HEK293 (cell line): ENCODE measurements at regions not wholly inside any gene's neighbourhood (a gene's known extent, or its start where the extent isn't known, plus 50 kb on each side); places are given as distances from the start of the nearest gene placed in this dataset.

Source experiments
- CTCF ChIA-PET: fragments of 350-600 bp; formaldehyde crosslinking; extraction: SDS; loops from one replicate; lab custom pipeline; 2021; ENCODE audit warnings: antibody characterized with exemption; lab: Yijun Ruan, JAX
- POLR2A ChIA-PET: fragments of 300-600 bp; formaldehyde crosslinking; extraction: SDS; loops from one replicate; lab custom pipeline; 2020; ENCODE audit warnings: antibody characterized with exemption, inconsistent platforms; lab: Yijun Ruan, JAX
- H3K27ac ChIP-seq: fragments of 200-500 bp; sonication (Bioruptor generic); 2 replicates; pipeline ENCODE4 v1.5.1; 2014; ENCODE audit warnings: low read depth, low read length, control low read depth, inconsistent platforms; ENCODE audit errors: extremely low read depth
- H3K36me3 ChIP-seq, 2 experiments: fragments of 200-500 bp in 1 of 2; sonication (Bioruptor generic) in 1 of 2; 1 replicate in 1 of 2; 2 replicates in 1 of 2; pipeline ENCODE4 v1.5.1; 2014 to 2017; ENCODE audit warnings: inconsistent platforms in 2 of 2, low read length in 2 of 2; ENCODE audit not compliant: control insufficient read depth in 2 of 2, insufficient read depth in 1 of 2
- H3K4me1 ChIP-seq: fragments of 200-500 bp; sonication (Bioruptor generic); 2 replicates; pipeline ENCODE4 v1.5.1; 2014; ENCODE audit warnings: mild to moderate bottlenecking, low read length, inconsistent platforms; ENCODE audit not compliant: control insufficient read depth, insufficient read depth
- H3K4me3 ChIP-seq: 2 replicates; pipeline ENCODE4 v1.5.1; 2011; ENCODE audit warnings: low read depth, mild to moderate bottlenecking, control low read depth, low read length, moderate library complexity
- H3K9me3 ChIP-seq: fragments of 200-500 bp; sonication (Bioruptor generic); 2 replicates; pipeline ENCODE4 v1.5.1; 2014; ENCODE audit warnings: low read depth, low read length, inconsistent platforms; ENCODE audit not compliant: control insufficient read depth, insufficient read depth
- GFI1B ChIP-seq: fragments of 450-650 bp; formaldehyde crosslinking; IDR thresholded peaks from 2 replicates; pipeline ENCODE4 v1.5.1; 2016; ENCODE audit warnings: missing biosample characterization, missing genetic modification characterization
- SP2 ChIP-seq: fragments of 450-650 bp; formaldehyde crosslinking; IDR thresholded peaks from 2 replicates; pipeline ENCODE4 v1.5.1; 2016; ENCODE audit warnings: missing biosample characterization, missing genetic modification characterization
- YY2 ChIP-seq: fragments of 450-650 bp; formaldehyde crosslinking; IDR thresholded peaks from 2 replicates; pipeline ENCODE4 v1.5.1; 2016; ENCODE audit warnings: missing biosample characterization, missing genetic modification characterization
- ZBTB8A ChIP-seq: fragments of 450-650 bp; formaldehyde crosslinking; IDR thresholded peaks from 2 replicates; pipeline ENCODE4 v1.5.1; 2016; ENCODE audit warnings: missing biosample characterization, missing genetic modification characterization
- ZNF184 ChIP-seq: fragments of 450-650 bp; IDR thresholded peaks from 2 replicates; pipeline ENCODE4 v1.5.1; 2018; ENCODE audit warnings: missing biosample characterization, mild to moderate bottlenecking, missing genetic modification characterization
- ZNF266 ChIP-seq: fragments of 450-650 bp; formaldehyde crosslinking; IDR thresholded peaks from 2 replicates; pipeline ENCODE4 v1.5.1; 2016; ENCODE audit warnings: missing biosample characterization, missing genetic modification characterization, low read depth
- ZNF302 ChIP-seq: fragments of 450-650 bp; formaldehyde crosslinking; IDR thresholded peaks from 2 replicates; pipeline ENCODE4 v1.5.1; 2016; ENCODE audit warnings: missing biosample characterization, missing genetic modification characterization, low read depth
- ZNF324 ChIP-seq: fragments of 450-650 bp; formaldehyde crosslinking; IDR thresholded peaks from 2 replicates; pipeline ENCODE4 v1.5.1; 2016; ENCODE audit warnings: missing biosample characterization, missing genetic modification characterization
- ZNF354C ChIP-seq: fragments of 450-650 bp; formaldehyde crosslinking; IDR thresholded peaks from 2 replicates; pipeline ENCODE4 v1.5.1; 2016; ENCODE audit warnings: missing biosample characterization, missing genetic modification characterization, low read depth, borderline replicate concordance
- ZNF391 ChIP-seq: fragments of 450-650 bp; formaldehyde crosslinking; IDR thresholded peaks from 2 replicates; pipeline ENCODE4 v1.5.1; 2016; ENCODE audit warnings: low read depth, missing biosample characterization, missing genetic modification characterization, borderline replicate concordance
- ZNF558 ChIP-seq: fragments of 450-650 bp; formaldehyde crosslinking; IDR thresholded peaks from 2 replicates; pipeline ENCODE4 v1.5.1; 2016; ENCODE audit warnings: missing biosample characterization, missing genetic modification characterization
- ZNF76 ChIP-seq: fragments of 450-650 bp; formaldehyde crosslinking; IDR thresholded peaks from 2 replicates; pipeline ENCODE4; 2016; ENCODE audit warnings: low read depth, missing biosample characterization, missing genetic modification characterization, borderline replicate concordance
- ZNF791 ChIP-seq: fragments of 450-650 bp; formaldehyde crosslinking; IDR thresholded peaks from 2 replicates; pipeline ENCODE4 v1.5.1; 2016; ENCODE audit warnings: missing biosample characterization, missing genetic modification characterization
- TF ChIP-seq, protein P1 (sequence below): fragments of 450-650 bp; formaldehyde crosslinking; IDR thresholded peaks from 2 replicates; pipeline ENCODE4 v1.5.1; 2016; ENCODE audit warnings: missing biosample characterization, missing genetic modification characterization
- TF ChIP-seq, protein P2 (sequence below): fragments of 450-650 bp; formaldehyde crosslinking; IDR thresholded peaks from 2 replicates; pipeline ENCODE4 v1.5.0; 2017; ENCODE audit warnings: missing biosample characterization, missing genetic modification characterization, borderline replicate concordance
- TF ChIP-seq, protein P3 (sequence below): fragments of 450-650 bp; formaldehyde crosslinking; IDR thresholded peaks from 2 replicates; pipeline ENCODE4 v1.5.1; 2017; ENCODE audit warnings: missing biosample characterization, missing genetic modification characterization
- TF ChIP-seq, protein P4 (sequence below): fragments of 450-650 bp; IDR thresholded peaks from 2 replicates; pipeline ENCODE4 v1.5.1; 2018; ENCODE audit warnings: missing biosample characterization, mild to moderate bottlenecking, missing genetic modification characterization
- TF ChIP-seq, protein P5 (sequence below): fragments of 450-650 bp; formaldehyde crosslinking; IDR thresholded peaks from 2 replicates; pipeline ENCODE4 v1.5.1; 2016; ENCODE audit warnings: missing biosample characterization, missing genetic modification characterization, borderline replicate concordance

DNA sequence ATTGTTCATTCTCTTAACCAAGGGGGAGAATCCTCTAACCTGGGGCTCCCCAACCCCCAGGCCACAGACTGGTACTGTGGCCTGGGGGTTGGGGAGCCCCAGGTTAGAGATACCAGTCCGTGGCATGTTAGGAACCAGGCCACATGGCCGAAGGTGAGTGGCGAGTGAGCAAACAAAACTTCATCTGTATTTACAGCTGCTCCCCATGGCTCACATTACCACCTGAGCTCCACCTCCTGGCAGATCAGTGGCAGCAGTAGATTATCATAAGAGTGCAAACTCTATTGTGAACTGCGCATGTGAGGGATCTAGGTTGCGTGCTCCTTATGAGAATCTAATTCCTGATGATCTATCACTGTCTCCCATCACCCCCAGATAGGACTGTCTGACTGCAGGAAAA is 957.2 kb upstream of the PRKX start (continued):
- TF ChIP-seq, protein P1, sequence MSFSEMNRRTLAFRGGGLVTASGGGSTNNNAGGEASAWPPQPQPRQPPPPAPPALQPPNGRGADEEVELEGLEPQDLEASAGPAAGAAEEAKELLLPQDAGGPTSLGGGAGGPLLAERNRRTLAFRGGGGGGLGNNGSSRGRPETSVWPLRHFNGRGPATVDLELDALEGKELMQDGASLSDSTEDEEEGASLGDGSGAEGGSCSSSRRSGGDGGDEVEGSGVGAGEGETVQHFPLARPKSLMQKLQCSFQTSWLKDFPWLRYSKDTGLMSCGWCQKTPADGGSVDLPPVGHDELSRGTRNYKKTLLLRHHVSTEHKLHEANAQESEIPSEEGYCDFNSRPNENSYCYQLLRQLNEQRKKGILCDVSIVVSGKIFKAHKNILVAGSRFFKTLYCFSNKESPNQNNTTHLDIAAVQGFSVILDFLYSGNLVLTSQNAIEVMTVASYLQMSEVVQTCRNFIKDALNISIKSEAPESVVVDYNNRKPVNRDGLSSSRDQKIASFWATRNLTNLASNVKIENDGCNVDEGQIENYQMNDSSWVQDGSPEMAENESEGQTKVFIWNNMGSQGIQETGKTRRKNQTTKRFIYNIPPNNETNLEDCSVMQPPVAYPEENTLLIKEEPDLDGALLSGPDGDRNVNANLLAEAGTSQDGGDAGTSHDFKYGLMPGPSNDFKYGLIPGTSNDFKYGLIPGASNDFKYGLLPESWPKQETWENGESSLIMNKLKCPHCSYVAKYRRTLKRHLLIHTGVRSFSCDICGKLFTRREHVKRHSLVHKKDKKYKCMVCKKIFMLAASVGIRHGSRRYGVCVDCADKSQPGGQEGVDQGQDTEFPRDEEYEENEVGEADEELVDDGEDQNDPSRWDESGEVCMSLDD (tag by site-specific recombination), result no peak
- TF ChIP-seq ZNF76 (no peak), ZNF558 (tag by site-specific recombination) (no peak), SP2 (tag by site-specific recombination) (no peak), ZNF266 (tag by site-specific recombination) (no peak)
- TF ChIP-seq, protein P2, sequence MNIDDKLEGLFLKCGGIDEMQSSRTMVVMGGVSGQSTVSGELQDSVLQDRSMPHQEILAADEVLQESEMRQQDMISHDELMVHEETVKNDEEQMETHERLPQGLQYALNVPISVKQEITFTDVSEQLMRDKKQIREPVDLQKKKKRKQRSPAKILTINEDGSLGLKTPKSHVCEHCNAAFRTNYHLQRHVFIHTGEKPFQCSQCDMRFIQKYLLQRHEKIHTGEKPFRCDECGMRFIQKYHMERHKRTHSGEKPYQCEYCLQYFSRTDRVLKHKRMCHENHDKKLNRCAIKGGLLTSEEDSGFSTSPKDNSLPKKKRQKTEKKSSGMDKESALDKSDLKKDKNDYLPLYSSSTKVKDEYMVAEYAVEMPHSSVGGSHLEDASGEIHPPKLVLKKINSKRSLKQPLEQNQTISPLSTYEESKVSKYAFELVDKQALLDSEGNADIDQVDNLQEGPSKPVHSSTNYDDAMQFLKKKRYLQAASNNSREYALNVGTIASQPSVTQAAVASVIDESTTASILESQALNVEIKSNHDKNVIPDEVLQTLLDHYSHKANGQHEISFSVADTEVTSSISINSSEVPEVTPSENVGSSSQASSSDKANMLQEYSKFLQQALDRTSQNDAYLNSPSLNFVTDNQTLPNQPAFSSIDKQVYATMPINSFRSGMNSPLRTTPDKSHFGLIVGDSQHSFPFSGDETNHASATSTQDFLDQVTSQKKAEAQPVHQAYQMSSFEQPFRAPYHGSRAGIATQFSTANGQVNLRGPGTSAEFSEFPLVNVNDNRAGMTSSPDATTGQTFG (tag by site-specific recombination), result no peak
- TF ChIP-seq, protein P3, sequence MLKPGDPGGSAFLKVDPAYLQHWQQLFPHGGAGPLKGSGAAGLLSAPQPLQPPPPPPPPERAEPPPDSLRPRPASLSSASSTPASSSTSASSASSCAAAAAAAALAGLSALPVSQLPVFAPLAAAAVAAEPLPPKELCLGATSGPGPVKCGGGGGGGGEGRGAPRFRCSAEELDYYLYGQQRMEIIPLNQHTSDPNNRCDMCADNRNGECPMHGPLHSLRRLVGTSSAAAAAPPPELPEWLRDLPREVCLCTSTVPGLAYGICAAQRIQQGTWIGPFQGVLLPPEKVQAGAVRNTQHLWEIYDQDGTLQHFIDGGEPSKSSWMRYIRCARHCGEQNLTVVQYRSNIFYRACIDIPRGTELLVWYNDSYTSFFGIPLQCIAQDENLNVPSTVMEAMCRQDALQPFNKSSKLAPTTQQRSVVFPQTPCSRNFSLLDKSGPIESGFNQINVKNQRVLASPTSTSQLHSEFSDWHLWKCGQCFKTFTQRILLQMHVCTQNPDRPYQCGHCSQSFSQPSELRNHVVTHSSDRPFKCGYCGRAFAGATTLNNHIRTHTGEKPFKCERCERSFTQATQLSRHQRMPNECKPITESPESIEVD (tag by site-specific recombination), result no peak

DNA sequence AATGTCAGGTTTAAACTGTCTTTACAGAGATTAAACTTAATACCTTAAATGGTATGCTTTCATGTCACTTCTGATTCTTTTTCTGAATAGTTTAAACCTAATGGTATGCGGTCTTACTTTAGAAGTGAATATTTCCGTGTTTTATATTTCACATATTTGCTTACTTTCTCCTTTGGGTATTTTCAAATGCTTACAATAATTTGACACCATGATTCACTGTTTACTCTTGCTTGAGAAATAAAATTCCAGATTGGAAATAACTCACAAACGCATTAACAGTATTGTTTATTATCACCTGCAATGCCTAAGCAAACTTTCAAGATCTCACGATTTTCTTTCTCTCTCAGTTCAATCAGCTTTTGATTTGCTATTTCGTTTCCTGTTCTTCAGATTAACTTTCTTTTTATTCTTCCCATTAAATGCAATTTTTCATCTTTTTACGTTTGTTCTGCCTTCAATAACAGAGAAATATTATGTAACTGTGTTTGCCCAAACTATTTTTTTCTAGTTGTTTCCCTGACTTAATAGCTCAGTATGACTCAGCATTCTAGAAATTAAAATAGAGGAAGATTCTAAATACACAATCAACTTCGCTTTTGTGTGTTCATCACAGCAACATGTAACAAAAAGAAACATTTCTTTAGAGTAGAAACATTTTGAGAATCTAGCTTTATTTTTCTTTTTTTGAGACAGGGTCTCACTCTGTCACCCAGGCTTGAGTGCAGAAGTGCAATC is 955.5 kb upstream of the PRKX start:
- no peak for TF ChIP-seq ZBTB8A
- no peak for TF ChIP-seq ZNF391
- no peak for TF ChIP-seq ZNF791 (tag by site-specific recombination)
- no peak for TF ChIP-seq ZNF354C (tag by site-specific recombination)
- no peak for TF ChIP-seq YY2 (tag by site-specific recombination)
- ChIA-PET POLR2A (no interaction called here), CTCF (interaction anchor here (0.6 kb wide), 1 partner anchor 30 kb away, joined by 3 read pairs; no protein-coding TSS in a partner anchor)
- Histone ChIP-seq H3K9me3 (no peaks in the 10 kb centered on the region), H3K4me3 (no peak overlapping the region), H3K27ac (no peak overlapping the region), H3K36me3 (no peaks in the 10 kb centered on the region), H3K4me1 (no peaks in the 10 kb centered on the region)

DNA sequence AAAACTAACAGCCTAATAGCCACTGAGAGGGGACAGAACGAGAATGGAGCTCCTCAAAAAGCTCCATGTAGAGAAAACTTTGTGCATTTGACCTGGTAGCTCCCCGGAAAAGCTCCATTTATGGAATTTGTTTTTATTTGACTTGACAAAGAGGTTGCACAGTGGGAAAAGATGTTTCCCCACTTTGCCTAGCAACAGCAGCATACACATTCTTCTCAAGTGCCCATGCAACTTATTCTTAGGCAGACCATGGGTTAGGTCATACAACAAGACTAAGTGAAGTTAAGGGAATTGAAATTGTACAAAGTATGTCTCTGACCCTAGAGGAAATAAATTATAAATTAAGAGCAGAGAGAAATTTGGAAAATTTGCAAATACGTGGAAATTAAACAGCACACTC is 949.6 kb upstream of the PRKX start:
- ChIA-PET POLR2A (no interaction called here), CTCF (no interaction called here)
- no peak for TF ChIP-seq GFI1B (tag by site-specific recombination)
- no peak for TF ChIP-seq ZNF76
- no peak for TF ChIP-seq ZNF302 (tag by site-specific recombination)
- TF ChIP-seq, protein P4, sequence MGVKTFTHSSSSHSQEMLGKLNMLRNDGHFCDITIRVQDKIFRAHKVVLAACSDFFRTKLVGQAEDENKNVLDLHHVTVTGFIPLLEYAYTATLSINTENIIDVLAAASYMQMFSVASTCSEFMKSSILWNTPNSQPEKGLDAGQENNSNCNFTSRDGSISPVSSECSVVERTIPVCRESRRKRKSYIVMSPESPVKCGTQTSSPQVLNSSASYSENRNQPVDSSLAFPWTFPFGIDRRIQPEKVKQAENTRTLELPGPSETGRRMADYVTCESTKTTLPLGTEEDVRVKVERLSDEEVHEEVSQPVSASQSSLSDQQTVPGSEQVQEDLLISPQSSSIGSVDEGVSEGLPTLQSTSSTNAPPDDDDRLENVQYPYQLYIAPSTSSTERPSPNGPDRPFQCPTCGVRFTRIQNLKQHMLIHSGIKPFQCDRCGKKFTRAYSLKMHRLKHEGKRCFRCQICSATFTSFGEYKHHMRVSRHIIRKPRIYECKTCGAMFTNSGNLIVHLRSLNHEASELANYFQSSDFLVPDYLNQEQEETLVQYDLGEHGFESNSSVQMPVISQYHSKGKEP, result no peak
- TF ChIP-seq ZNF184 (tag by site-specific recombination), result no peak
- no peak for TF ChIP-seq ZNF324 (tag by site-specific recombination)
- TF ChIP-seq, protein P5, sequence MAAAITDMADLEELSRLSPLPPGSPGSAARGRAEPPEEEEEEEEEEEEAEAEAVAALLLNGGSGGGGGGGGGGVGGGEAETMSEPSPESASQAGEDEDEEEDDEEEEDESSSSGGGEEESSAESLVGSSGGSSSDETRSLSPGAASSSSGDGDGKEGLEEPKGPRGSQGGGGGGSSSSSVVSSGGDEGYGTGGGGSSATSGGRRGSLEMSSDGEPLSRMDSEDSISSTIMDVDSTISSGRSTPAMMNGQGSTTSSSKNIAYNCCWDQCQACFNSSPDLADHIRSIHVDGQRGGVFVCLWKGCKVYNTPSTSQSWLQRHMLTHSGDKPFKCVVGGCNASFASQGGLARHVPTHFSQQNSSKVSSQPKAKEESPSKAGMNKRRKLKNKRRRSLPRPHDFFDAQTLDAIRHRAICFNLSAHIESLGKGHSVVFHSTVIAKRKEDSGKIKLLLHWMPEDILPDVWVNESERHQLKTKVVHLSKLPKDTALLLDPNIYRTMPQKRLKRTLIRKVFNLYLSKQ, result no peak
- no peak for TF ChIP-seq ZNF354C (tag by site-specific recombination)
- TF ChIP-seq, all 188 proteins: peak for 0
- no peaks in the 10 kb centered on the region for H3K4me1 ChIP-seq
- no peaks in the 10 kb centered on the region for H3K36me3 ChIP-seq
- H3K9me3 ChIP-seq, result no peaks in the 10 kb centered on the region
- no peak overlapping the region for H3K4me3 ChIP-seq
- no peak overlapping the region for H3K27ac ChIP-seq
